ENCODE measurements at regions not wholly inside any gene's neighbourhood (a gene's known extent, or its start where the extent isn't known, plus 50 kb on each side); places are given as distances from the start of the nearest gene placed in this dataset.

DNA sequence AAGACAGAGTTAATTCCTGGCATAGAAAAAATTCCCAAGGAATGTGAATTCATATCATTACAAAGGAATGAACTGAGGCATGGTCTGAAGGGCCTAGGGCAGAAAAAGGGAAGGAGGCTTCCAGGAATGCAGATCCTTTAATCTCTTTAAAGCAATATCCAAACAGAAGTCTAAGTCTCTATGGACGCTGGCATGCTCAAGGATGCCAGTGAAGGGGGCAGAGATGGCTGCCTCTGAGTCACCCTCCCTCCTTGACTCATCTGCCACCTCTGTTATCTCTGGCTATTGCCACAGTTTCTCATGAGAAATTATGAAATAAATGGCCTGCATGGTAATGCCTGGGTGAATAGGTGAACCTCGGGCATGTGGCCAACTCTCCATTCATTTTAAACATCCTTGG lies 96.3 kb upstream of the BCL6 start:
- TF ChIP-seq, protein P1, sequence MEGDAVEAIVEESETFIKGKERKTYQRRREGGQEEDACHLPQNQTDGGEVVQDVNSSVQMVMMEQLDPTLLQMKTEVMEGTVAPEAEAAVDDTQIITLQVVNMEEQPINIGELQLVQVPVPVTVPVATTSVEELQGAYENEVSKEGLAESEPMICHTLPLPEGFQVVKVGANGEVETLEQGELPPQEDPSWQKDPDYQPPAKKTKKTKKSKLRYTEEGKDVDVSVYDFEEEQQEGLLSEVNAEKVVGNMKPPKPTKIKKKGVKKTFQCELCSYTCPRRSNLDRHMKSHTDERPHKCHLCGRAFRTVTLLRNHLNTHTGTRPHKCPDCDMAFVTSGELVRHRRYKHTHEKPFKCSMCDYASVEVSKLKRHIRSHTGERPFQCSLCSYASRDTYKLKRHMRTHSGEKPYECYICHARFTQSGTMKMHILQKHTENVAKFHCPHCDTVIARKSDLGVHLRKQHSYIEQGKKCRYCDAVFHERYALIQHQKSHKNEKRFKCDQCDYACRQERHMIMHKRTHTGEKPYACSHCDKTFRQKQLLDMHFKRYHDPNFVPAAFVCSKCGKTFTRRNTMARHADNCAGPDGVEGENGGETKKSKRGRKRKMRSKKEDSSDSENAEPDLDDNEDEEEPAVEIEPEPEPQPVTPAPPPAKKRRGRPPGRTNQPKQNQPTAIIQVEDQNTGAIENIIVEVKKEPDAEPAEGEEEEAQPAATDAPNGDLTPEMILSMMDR (conservative IDR thresholded peaks at IDR 0.05; ENCODE audit: low read length), result no peak
- TF ChIP-seq EZH2phosphoT487 (IDR thresholded peaks at IDR 0.05; ENCODE audit: borderline replicate concordance, low read depth, low read length), result no peak
